ENCODE measurements at regions not wholly inside any gene's neighbourhood (a gene's known extent, or its start where the extent isn't known, plus 50 kb on each side); places are given as distances from the start of the nearest gene placed in this dataset.

GRCh38 chr2:12318427-12319057 is 398.2 kb upstream of the TRIB2 start:
- TF ChIP-seq CTCF (IDR thresholded peaks at IDR 0.05) (no peak), POLR2A (IDR thresholded peaks at IDR 0.05) (no peak)
